ENCODE measurements at regions not wholly inside any gene's neighbourhood (a gene's known extent, or its start where the extent isn't known, plus 50 kb on each side); places are given as distances from the start of the nearest gene placed in this dataset.

DNA sequence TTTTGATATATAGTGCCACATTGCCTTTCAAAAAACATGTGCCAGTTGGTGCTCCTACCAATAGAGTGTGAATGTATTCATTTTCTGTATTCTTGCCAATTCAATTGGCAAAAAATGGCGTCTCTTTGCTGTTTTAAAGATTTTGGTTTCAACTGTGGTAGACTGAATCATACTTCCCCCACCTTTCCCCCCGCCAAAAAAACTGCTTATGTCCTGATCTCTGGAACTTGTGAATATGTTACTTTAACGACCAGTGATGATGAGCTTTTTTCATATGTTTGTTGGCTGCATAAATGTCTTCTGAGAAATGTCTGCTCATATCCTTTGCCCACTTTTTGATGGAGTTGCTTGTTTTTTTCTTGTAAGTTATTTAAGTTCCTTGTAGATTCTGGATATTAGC, 325.1 kb upstream of the KCNJ16 start:
- Histone ChIP-seq H3K79me2 (ENCODE audit: control insufficient read depth, insufficient read depth, low read length) (no peaks in the 10 kb centered on the region), H2AFZ (ENCODE audit: low read depth, low read length) (no peak overlapping the region), H3K9ac (ENCODE audit: insufficient read depth in 1 of 2, low read depth in 2 of 2, low read length in 2 of 2) (no peak overlapping the region), H3K9me1 (ENCODE audit: control insufficient read depth, insufficient read depth, low read length) (no peaks in the 10 kb centered on the region), H3K27ac (ENCODE audit: extremely low read depth, low read depth, low read length) (no peak overlapping the region), H3K4me3 (no peak overlapping the region), H4K20me1 (replicated peaks; ENCODE audit: control insufficient read depth, insufficient read depth, low read length) (no peaks in the 10 kb centered on the region), H3K4me2 (ENCODE audit: insufficient read depth, low read length) (no peak overlapping the region), H3K36me3 (ENCODE audit: control insufficient read depth, insufficient read depth, low read length) (no peaks in the 10 kb centered on the region), H3K27me3 (ENCODE audit: control insufficient read depth in 2 of 2, insufficient read depth in 2 of 2, low read length in 2 of 2) (no peaks in the 10 kb centered on the region), H3K4me1 (replicated peaks in 1 of 2; ENCODE audit: control insufficient read depth in 2 of 2, insufficient read depth in 2 of 2, low read length in 2 of 2) (no peaks in the 10 kb centered on the region), H3K9me3 (replicated peaks; ENCODE audit: control insufficient read depth, insufficient read depth, low read depth, low read length) (no peaks in the 10 kb centered on the region)
- no peak for ATAC-seq
- in situ Hi-C loops (cut with MboI) (no loop called here), intact Hi-C loops (cut with micrococcal nuclease) (no loop called here)
- no peak for TF ChIP-seq BRD9 (IDR thresholded peaks at IDR 0.05; ENCODE audit: low read depth, partially characterized antibody)
- TF ChIP-seq, protein P1, sequence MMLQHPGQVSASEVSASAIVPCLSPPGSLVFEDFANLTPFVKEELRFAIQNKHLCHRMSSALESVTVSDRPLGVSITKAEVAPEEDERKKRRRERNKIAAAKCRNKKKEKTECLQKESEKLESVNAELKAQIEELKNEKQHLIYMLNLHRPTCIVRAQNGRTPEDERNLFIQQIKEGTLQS (IDR thresholded peaks at IDR 0.05): no peak
- TF ChIP-seq, protein P1 (CRISPR knock-in tag; conservative IDR thresholded peaks at IDR 0.05): no peak
- TF ChIP-seq NFE2 (IDR thresholded peaks at IDR 0.05; ENCODE audit: low read depth): no peak
- no peak for TF ChIP-seq POLR3G (IDR thresholded peaks at IDR 0.05; ENCODE audit: extremely low read depth, insufficient read length, insufficient replicate concordance)
- TF ChIP-seq ZNF696 (CRISPR knock-in tag; conservative IDR thresholded peaks at IDR 0.05): no peak
- TF ChIP-seq ZNF583 (CRISPR knock-in tag; IDR thresholded peaks at IDR 0.05): no peak
- no peak for TF ChIP-seq XRCC4 (IDR thresholded peaks at IDR 0.05; ENCODE audit: extremely low read depth, insufficient read depth, insufficient read length)
- TF ChIP-seq RBM25 (IDR thresholded peaks at IDR 0.05; ENCODE audit: low read depth, low read length, severe bottlenecking): no peak
- TF ChIP-seq TARDBP (IDR thresholded peaks at IDR 0.05): no peak
- TF ChIP-seq EGR1 (conservative IDR thresholded peaks at IDR 0.05): no peak
- no peak for TF ChIP-seq MAFK (IDR thresholded peaks at IDR 0.05; ENCODE audit: low read length)
- TF ChIP-seq, protein P2, sequence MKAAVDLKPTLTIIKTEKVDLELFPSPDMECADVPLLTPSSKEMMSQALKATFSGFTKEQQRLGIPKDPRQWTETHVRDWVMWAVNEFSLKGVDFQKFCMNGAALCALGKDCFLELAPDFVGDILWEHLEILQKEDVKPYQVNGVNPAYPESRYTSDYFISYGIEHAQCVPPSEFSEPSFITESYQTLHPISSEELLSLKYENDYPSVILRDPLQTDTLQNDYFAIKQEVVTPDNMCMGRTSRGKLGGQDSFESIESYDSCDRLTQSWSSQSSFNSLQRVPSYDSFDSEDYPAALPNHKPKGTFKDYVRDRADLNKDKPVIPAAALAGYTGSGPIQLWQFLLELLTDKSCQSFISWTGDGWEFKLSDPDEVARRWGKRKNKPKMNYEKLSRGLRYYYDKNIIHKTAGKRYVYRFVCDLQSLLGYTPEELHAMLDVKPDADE (conservative IDR thresholded peaks at IDR 0.05; ENCODE audit: control insufficient read depth, low read depth, low read length): no peak
- no peak for TF ChIP-seq BRCA1 (IDR thresholded peaks at IDR 0.05)
- no peak for TF ChIP-seq BRCA1 (CRISPR knock-in tag; IDR thresholded peaks at IDR 0.05)
- no peak for TF ChIP-seq CHD4 (IDR thresholded peaks at IDR 0.05; ENCODE audit: insufficient read depth, insufficient replicate concordance, low read depth, low read length, poor library complexity, severe bottlenecking)
- TF ChIP-seq, protein P3, sequence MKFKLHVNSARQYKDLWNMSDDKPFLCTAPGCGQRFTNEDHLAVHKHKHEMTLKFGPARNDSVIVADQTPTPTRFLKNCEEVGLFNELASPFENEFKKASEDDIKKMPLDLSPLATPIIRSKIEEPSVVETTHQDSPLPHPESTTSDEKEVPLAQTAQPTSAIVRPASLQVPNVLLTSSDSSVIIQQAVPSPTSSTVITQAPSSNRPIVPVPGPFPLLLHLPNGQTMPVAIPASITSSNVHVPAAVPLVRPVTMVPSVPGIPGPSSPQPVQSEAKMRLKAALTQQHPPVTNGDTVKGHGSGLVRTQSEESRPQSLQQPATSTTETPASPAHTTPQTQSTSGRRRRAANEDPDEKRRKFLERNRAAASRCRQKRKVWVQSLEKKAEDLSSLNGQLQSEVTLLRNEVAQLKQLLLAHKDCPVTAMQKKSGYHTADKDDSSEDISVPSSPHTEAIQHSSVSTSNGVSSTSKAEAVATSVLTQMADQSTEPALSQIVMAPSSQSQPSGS (CRISPR knock-in tag; IDR thresholded peaks at IDR 0.05): no peak
- TF ChIP-seq ZFPM2 (CRISPR knock-in tag; IDR thresholded peaks at IDR 0.05): no peak
- no peak for TF ChIP-seq ZNF124 (CRISPR knock-in tag; IDR thresholded peaks at IDR 0.05)
- TF ChIP-seq PRPF4 (IDR thresholded peaks at IDR 0.05; ENCODE audit: insufficient read depth, low read depth, low read length, poor library complexity, severe bottlenecking): no peak
- no peak for TF ChIP-seq SMC3 (conservative IDR thresholded peaks at IDR 0.05; ENCODE audit: insufficient read depth, low read depth, low read length)
- no peak for DNase-seq (ENCODE audit: extremely low read depth in 1 of 4, low spot score in 3 of 4)
- WGBS (ENCODE audit: insufficient coverage, low coverage, missing lambda C conversion rate): 2% methylated on average over 3 of the region's 3 CpGs
- ChIA-PET CTCF (ENCODE audit: low intra/inter-chr PET ratio) (no interaction called here), POLR2A (no interaction called here)
- no peak for FAIRE-seq
- no TSS peak for BruUV-seq (replicated peaks)

All from K562 (cell line).